DND-41 (cell line): ENCODE measurements at regions not wholly inside any gene's neighbourhood (a gene's known extent, or its start where the extent isn't known, plus 50 kb on each side); places are given as distances from the start of the nearest gene placed in this dataset.

Experiments used
- ATAC-seq: fragments of 200-7000 bp; cut with Tn5 transposase; 3 replicates; pipeline ENCODE4 v1.9.1; 2021; ENCODE audit warnings: low read depth; ENCODE audit not compliant: insufficient read depth
- DNase-seq: peaks from one replicate; pipeline ENCODE4 v3.0.0-alpha.2; 2020
- H2AFZ ChIP-seq: 2 replicates; pipeline ENCODE4 v1.6.0; 2012; ENCODE audit warnings: low read depth, low read length
- H3K27ac ChIP-seq: 2 replicates; pipeline ENCODE4 v1.5.1; 2012; ENCODE audit warnings: low read length, inconsistent platforms
- H3K27me3 ChIP-seq: fragments of 200-600 bp; sonication (generic); 2 replicates; pipeline ENCODE4 v1.6.0; 2012; ENCODE audit warnings: low read length, mild to moderate bottlenecking, inconsistent platforms; ENCODE audit not compliant: insufficient read depth, poor library complexity
- H3K36me3 ChIP-seq: 2 replicates; pipeline ENCODE4 v1.5.1; 2012; ENCODE audit warnings: low read length, inconsistent platforms; ENCODE audit not compliant: insufficient read depth
- H3K4me1 ChIP-seq: 2 replicates; pipeline ENCODE4 v1.5.1; 2012; ENCODE audit warnings: mild to moderate bottlenecking, low read length; ENCODE audit not compliant: insufficient read depth
- H3K4me2 ChIP-seq: 2 replicates; pipeline ENCODE4 v1.6.0; 2012; ENCODE audit warnings: mild to moderate bottlenecking, moderate library complexity, low read length, inconsistent platforms; ENCODE audit not compliant: insufficient read depth
- H3K4me3 ChIP-seq, 2 experiments: fragments of 200-600 bp in 1 of 2; shearing (Covaris generic) in 1 of 2; 2 replicates each; pipeline ENCODE4 v1.5.1; 2012 to 2016; ENCODE audit warnings: inconsistent platforms in 2 of 2, low read length in 2 of 2, mild to moderate bottlenecking in 2 of 2, low read depth in 1 of 2, moderate library complexity in 1 of 2
- H3K79me2 ChIP-seq: 2 replicates; pipeline ENCODE4 v1.6.0; 2012; ENCODE audit warnings: low read length, inconsistent platforms; ENCODE audit not compliant: insufficient read depth
- H3K9ac ChIP-seq: 2 replicates; pipeline ENCODE4 v1.6.0; 2012; ENCODE audit warnings: low read depth, mild to moderate bottlenecking, inconsistent platforms, low read length, moderate library complexity
- H3K9me3 ChIP-seq: 2 replicates; pipeline ENCODE4 v1.5.1; 2012; ENCODE audit warnings: low read length, moderate library complexity, mild to moderate bottlenecking, inconsistent platforms; ENCODE audit not compliant: insufficient read depth, severe bottlenecking
- H4K20me1 ChIP-seq: 2 replicates; pipeline ENCODE4 v1.6.0; 2012; ENCODE audit warnings: low read length; ENCODE audit not compliant: insufficient read depth
- CTCF ChIP-seq: IDR thresholded peaks from 2 replicates; pipeline ENCODE4 v1.5.1; 2012; ENCODE audit warnings: borderline replicate concordance, low read length, moderate library complexity, mild to moderate bottlenecking; ENCODE audit not compliant: poor library complexity, severe bottlenecking; ENCODE audit errors: extremely low read depth
- EZH2 ChIP-seq: IDR thresholded peaks from 3 replicates; pipeline ENCODE4 v1.6.1; 2012; ENCODE audit warnings: borderline replicate concordance, low read depth, mild to moderate bottlenecking, moderate library complexity, low read length, inconsistent platforms; ENCODE audit not compliant: severe bottlenecking

- TF ChIP-seq CTCF (no peak), EZH2 (no peak)
- no peaks in the 10 kb centered on the region for H3K79me2 ChIP-seq
- no peak for ATAC-seq
- no peaks in the 10 kb centered on the region for H4K20me1 ChIP-seq
- DNase-seq, result no peak
- no peaks in the 10 kb centered on the region for H3K36me3 ChIP-seq
- H3K9ac ChIP-seq, result no peak overlapping the region
- H3K27me3 ChIP-seq, result no peaks in the 10 kb centered on the region
- H3K27ac ChIP-seq, result no peak overlapping the region
- no peak overlapping the region for H3K4me2 ChIP-seq
- H2AFZ ChIP-seq, result no peak overlapping the region
- peaks cover 4% of the 10 kb centered on the region for H3K9me3 ChIP-seq
- no peaks in the 10 kb centered on the region for H3K4me1 ChIP-seq
- H3K4me3 ChIP-seq, result no peak overlapping the region
These were observed 52.4 kb upstream of the NANOS1 start for GRCh38 chr10:118977022-118977599.

- H3K9me3 ChIP-seq, result peaks cover 4% of the 10 kb centered on the region
- TF ChIP-seq CTCF (no peak), EZH2 (no peak)
- H4K20me1 ChIP-seq, result no peaks in the 10 kb centered on the region
- ATAC-seq, result no peak
- no peak overlapping the region for H3K4me3 ChIP-seq
- H3K79me2 ChIP-seq, result no peaks in the 10 kb centered on the region
- H2AFZ ChIP-seq, result no peak overlapping the region
- no peaks in the 10 kb centered on the region for H3K4me1 ChIP-seq
- no peak for DNase-seq
- H3K9ac ChIP-seq, result no peak overlapping the region
- no peaks in the 10 kb centered on the region for H3K36me3 ChIP-seq
- H3K27me3 ChIP-seq, result no peaks in the 10 kb centered on the region
- no peak overlapping the region for H3K27ac ChIP-seq
- no peak overlapping the region for H3K4me2 ChIP-seq
These were observed 51.7 kb upstream of the NANOS1 start for GRCh38 chr10:118977835-118978234.

- H3K79me2 ChIP-seq, result no peaks in the 10 kb centered on the region
- no peak overlapping the region for H2AFZ ChIP-seq
- no peak for DNase-seq
- no peak overlapping the region for H3K9ac ChIP-seq
- ATAC-seq, result no peak
- TF ChIP-seq CTCF (no peak), EZH2 (no peak)
- H3K4me2 ChIP-seq, result no peak overlapping the region
- no peaks in the 10 kb centered on the region for H4K20me1 ChIP-seq
- no peaks in the 10 kb centered on the region for H3K36me3 ChIP-seq
- no peak overlapping the region for H3K4me3 ChIP-seq
- H3K27me3 ChIP-seq, result no peaks in the 10 kb centered on the region
- H3K27ac ChIP-seq, result no peak overlapping the region
- no peaks in the 10 kb centered on the region for H3K4me1 ChIP-seq
- H3K9me3 ChIP-seq, result peaks cover 4% of the 10 kb centered on the region
These were observed 51.1 kb upstream of the NANOS1 start for GRCh38 chr10:118978316-118978997.
